ENCODE measurements at regions not wholly inside any gene's neighbourhood (a gene's known extent, or its start where the extent isn't known, plus 50 kb on each side); places are given as distances from the start of the nearest gene placed in this dataset.

DNA sequence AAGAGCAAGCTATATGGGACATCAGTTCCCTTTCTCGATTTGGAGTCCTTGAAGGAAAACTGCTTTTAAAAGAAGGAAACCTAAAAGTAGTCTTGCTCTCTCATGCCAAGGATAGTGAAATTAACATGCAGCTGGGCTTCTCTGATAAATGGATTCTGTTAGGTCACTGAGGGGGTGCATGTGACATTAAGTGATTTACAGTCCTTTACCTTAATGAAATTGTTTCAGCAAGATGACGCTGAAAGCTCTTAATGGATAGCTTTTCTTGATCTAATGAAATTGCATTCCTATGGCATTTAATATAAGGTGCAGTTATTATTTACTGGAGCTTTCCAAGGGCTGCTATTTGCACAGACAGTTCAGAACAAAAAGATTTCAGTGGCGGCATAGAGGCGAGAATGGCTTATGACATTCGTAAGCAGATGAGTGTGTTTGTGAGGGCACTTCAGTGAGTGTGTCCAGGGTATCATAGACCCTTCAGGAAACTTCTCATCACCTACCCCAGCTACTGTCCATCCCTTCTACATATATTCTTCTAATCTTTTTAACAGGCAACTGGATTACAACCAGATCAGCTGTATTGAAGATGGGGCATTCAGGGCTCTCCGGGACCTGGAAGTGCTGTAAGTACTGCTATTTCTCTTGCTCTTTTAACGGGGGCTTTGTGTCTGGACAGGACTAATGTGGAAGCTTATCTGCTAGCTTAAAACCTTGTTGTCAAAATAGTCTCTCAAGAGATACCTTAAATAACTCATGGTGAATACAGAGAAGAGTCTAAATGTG is 219.9 kb upstream of the PACRGL start:
- no peak for TF ChIP-seq SUZ12 (IDR thresholded peaks at IDR 0.05; ENCODE audit: extremely low read depth, insufficient read depth, insufficient read length)
- no peak for TF ChIP-seq YY1 (IDR thresholded peaks at IDR 0.05; ENCODE audit: insufficient read depth, insufficient read length)
- no peak for TF ChIP-seq ZNF274 (IDR thresholded peaks at IDR 0.05; ENCODE audit: low read depth, low read length)
